ENCODE measurements at regions not wholly inside any gene's neighbourhood (a gene's known extent, or its start where the extent isn't known, plus 50 kb on each side); places are given as distances from the start of the nearest gene placed in this dataset.

- TF ChIP-seq POLR2A (IDR thresholded peaks at IDR 0.05): no peak
- TF ChIP-seq, protein P1, sequence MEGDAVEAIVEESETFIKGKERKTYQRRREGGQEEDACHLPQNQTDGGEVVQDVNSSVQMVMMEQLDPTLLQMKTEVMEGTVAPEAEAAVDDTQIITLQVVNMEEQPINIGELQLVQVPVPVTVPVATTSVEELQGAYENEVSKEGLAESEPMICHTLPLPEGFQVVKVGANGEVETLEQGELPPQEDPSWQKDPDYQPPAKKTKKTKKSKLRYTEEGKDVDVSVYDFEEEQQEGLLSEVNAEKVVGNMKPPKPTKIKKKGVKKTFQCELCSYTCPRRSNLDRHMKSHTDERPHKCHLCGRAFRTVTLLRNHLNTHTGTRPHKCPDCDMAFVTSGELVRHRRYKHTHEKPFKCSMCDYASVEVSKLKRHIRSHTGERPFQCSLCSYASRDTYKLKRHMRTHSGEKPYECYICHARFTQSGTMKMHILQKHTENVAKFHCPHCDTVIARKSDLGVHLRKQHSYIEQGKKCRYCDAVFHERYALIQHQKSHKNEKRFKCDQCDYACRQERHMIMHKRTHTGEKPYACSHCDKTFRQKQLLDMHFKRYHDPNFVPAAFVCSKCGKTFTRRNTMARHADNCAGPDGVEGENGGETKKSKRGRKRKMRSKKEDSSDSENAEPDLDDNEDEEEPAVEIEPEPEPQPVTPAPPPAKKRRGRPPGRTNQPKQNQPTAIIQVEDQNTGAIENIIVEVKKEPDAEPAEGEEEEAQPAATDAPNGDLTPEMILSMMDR (IDR thresholded peaks at IDR 0.05): no peak
Measured at GRCh38 chr7:67875558-67875957, 878.9 kb downstream of the TYW1 start.
